Activated CD8-positive, alpha-beta memory T cell treated with anti-CD3 and anti-CD28 coated beads, Interleukin-2, amount 10 ng/mL, durations not matched to agents 7 days and 5 days (primary cell): ENCODE measurements at regions not wholly inside any gene's neighbourhood (a gene's known extent, or its start where the extent isn't known, plus 50 kb on each side); places are given as distances from the start of the nearest gene placed in this dataset.
"Not testable (repeated sequence)": the region's sequence is repeated elsewhere in the genome, so short reads cannot be mapped to it uniquely, and the experiment has no call there.

Experiments
- ATAC-seq: fragments of 150-1000 bp; cut with Tn5 transposase; one replicate; pipeline ENCODE4 v1.10.0; 2021; ENCODE audit warnings: moderate library complexity
- CTCF ChIA-PET: fragments of 350-600 bp; sonication (Branson Sonifier 250); formaldehyde crosslinking; loops from one replicate; lab custom pipeline; 2021; ENCODE audit warnings: antibody characterized with exemption; lab: Charles Lee
- DNase-seq: peaks from one replicate; pipeline ENCODE4 v3.0.0-alpha.2; 2020
- H3K27ac Mint-ChIP-seq: one replicate; pipeline ENCODE4 v1.8.0; 2021; ENCODE audit warnings: mild to moderate bottlenecking, mixed read lengths
- H3K27me3 Mint-ChIP-seq: one replicate; pipeline ENCODE4 v1.8.0; 2021; ENCODE audit warnings: mixed read lengths
- H3K36me3 Mint-ChIP-seq: one replicate; pipeline ENCODE4 v1.8.0; 2021; ENCODE audit warnings: mild to moderate bottlenecking, mixed read lengths
- H3K4me1 Mint-ChIP-seq: one replicate; pipeline ENCODE4 v1.8.0; 2021; ENCODE audit warnings: mixed read lengths
- H3K4me3 Mint-ChIP-seq: one replicate; pipeline ENCODE4 v1.8.0; 2021; ENCODE audit warnings: mild to moderate bottlenecking, moderate library complexity, mixed read lengths
- H3K9me3 Mint-ChIP-seq: one replicate; pipeline ENCODE4 v1.8.0; 2022; ENCODE audit warnings: low read depth, mixed read lengths

- H3K9me3 Mint-ChIP-seq, result peaks cover 9% of the 10 kb centered on the region
- CTCF ChIA-PET, result no interaction called here
- no peaks in the 10 kb centered on the region for H3K4me1 Mint-ChIP-seq
Observed at GRCh38 chr7:46772776-46773175, 809.1 kb downstream of the TNS3 start.

GRCh38 chr7:46767071-46767470, 814.8 kb downstream of the TNS3 start:
- H3K36me3 Mint-ChIP-seq, result no peaks in the 10 kb centered on the region
- ATAC-seq (no peak), DNase-seq (no peak)
- H3K4me3 Mint-ChIP-seq, result no peak overlapping the region
- H3K27ac Mint-ChIP-seq, result no peak overlapping the region
- H3K27me3 Mint-ChIP-seq, result no peaks in the 10 kb centered on the region
- H3K9me3 Mint-ChIP-seq, result peaks cover 12% of the 10 kb centered on the region
- H3K4me1 Mint-ChIP-seq, result no peaks in the 10 kb centered on the region
- CTCF ChIA-PET, result no interaction called here

More at GRCh38 chr7:46772776-46773175, 809.1 kb downstream of the TNS3 start:
- Mint-ChIP-seq H3K4me3 (no peak overlapping the region), H3K27ac (no peak overlapping the region), H3K27me3 (no peaks in the 10 kb centered on the region), H3K36me3 (no peaks in the 10 kb centered on the region)
- DNase-seq, result no peak
- no peak for ATAC-seq

- CTCF ChIA-PET, result no interaction called here
- no peak overlapping the region for H3K4me3 Mint-ChIP-seq
- no peak for ATAC-seq
Observed at GRCh38 chr7:46764100-46764936, 817.6 kb downstream of the TNS3 start.

GRCh38 chr7:46763344-46763743, 818.6 kb downstream of the TNS3 start:
- CTCF ChIA-PET, result no interaction called here

More at GRCh38 chr7:46764100-46764936, 817.6 kb downstream of the TNS3 start:
- H3K27me3 Mint-ChIP-seq, result no peaks in the 10 kb centered on the region
- no peak for DNase-seq
- H3K36me3 Mint-ChIP-seq, result no peaks in the 10 kb centered on the region
- no peaks in the 10 kb centered on the region for H3K4me1 Mint-ChIP-seq
- peaks cover 12% of the 10 kb centered on the region for H3K9me3 Mint-ChIP-seq
- no peak overlapping the region for H3K27ac Mint-ChIP-seq

GRCh38 chr7:46759711-46760480, 822.0 kb downstream of the TNS3 start:
- CTCF ChIA-PET, result no interaction called here

More at GRCh38 chr7:46763344-46763743, 818.6 kb downstream of the TNS3 start:
- Mint-ChIP-seq H3K4me3 (no peak overlapping the region), H3K27ac (no peak overlapping the region), H3K36me3 (no peaks in the 10 kb centered on the region), H3K4me1 (no peaks in the 10 kb centered on the region), H3K27me3 (no peaks in the 10 kb centered on the region), H3K9me3 (peaks cover 4% of the 10 kb centered on the region)
- ATAC-seq (no peak), DNase-seq (no peak)

DNA sequence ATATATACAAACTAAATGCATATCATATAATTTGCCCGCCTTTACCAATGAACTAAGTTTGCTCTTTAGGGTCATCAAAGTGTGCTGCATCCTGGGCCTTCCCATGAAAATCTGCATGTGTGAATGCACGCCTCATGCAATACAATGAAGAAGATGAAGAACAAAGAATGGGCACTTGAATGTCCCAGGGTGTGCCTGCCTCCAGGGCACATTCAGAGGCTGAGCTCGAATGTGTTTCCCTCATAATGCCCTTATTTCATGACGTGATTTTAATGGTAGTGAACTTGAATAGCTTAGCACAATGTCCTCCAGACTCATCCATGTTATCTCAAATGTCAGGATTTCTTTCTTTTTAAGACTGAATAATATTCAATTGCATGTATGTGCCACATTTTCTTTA, 824.9 kb downstream of the TNS3 start:
- Mint-ChIP-seq H3K4me1 (no peaks in the 10 kb centered on the region), H3K27me3 (no peaks in the 10 kb centered on the region), H3K27ac (no peak overlapping the region), H3K36me3 (no peaks in the 10 kb centered on the region), H3K4me3 (no peak overlapping the region), H3K9me3 (peaks cover 5% of the 10 kb centered on the region)
- DNase-seq, result no peak
- no peak for ATAC-seq
- CTCF ChIA-PET, result no interaction called here

More at GRCh38 chr7:46759711-46760480, 822.0 kb downstream of the TNS3 start:
- no peaks in the 10 kb centered on the region for H3K36me3 Mint-ChIP-seq
- H3K4me3 Mint-ChIP-seq, result no peak overlapping the region
- ATAC-seq (no peak), DNase-seq (no peak)
- H3K4me1 Mint-ChIP-seq, result no peaks in the 10 kb centered on the region
- H3K27me3 Mint-ChIP-seq, result no peaks in the 10 kb centered on the region
- H3K27ac Mint-ChIP-seq, result no peak overlapping the region
- peaks cover 5% of the 10 kb centered on the region for H3K9me3 Mint-ChIP-seq

DNA sequence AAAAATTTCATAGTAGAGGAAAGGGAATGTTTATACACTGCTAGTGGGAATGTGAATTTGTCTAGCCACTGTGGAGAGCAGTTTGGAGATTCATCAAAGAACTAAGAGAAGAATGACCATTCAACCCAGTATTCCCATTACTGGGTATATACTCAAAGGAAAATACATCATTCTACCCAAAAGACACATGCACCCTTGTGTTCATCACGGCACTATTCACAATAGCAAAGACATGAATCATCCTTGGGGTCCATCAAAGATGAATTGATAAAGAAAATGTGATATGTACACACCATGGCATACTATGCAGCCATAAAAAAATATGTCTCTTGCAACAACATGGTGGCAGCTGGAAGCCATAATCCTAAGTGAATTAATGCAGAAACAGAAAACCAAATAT, 825.7 kb downstream of the TNS3 start:
- ATAC-seq (no peak), DNase-seq (no peak)
- no peaks in the 10 kb centered on the region for H3K4me1 Mint-ChIP-seq
- no peaks in the 10 kb centered on the region for H3K27me3 Mint-ChIP-seq
- H3K36me3 Mint-ChIP-seq, result no peaks in the 10 kb centered on the region
- H3K4me3 Mint-ChIP-seq, result no peak overlapping the region
- CTCF ChIA-PET, result no interaction called here
- H3K9me3 Mint-ChIP-seq, result peaks cover 8% of the 10 kb centered on the region
- H3K27ac Mint-ChIP-seq, result no peak overlapping the region

DNA sequence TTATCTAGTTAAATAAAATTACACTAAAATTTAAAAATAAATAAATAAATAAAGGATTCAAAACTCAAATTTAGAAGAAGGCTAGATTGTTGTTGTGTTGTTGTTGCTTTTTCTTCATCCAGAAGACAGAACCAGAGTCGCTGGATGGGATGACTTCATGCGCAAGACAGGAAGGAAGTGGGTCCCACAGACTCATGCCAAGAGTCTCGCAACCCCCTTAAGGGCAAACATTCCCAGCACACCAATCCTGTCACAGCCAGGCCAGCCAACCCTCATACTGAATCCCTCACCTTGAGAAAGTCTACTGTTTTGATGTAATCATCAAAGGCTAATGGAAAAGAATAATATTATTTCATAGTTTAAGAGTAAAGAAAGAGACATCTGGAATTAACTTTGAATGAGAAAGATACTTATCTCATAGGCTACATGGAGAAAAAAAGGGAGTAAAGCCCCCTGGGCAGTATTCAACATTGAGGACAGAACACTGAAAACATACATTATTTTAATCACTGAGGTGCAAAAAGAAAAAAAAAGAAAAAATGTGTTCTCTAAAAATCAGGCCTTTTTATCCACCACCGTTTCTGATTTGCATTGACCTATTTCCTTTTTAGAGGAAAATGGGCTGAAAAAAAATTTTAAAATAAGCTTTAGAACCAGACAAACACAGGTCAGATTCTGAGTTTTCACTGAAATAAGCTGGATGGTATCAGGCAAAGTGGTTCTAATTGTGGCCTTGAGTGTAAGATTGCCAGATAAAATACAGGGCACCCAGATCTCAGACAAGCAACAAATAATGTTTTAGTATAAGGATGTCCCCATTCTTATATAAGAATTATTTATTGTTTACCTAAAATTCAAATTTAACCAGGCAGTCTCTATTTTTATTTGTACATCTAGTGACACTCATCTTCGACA, 826.5 kb downstream of the TNS3 start:
- no peak overlapping the region for H3K4me3 Mint-ChIP-seq
- DNase-seq (no peak), ATAC-seq (no peak)
- no peaks in the 10 kb centered on the region for H3K36me3 Mint-ChIP-seq
- H3K27ac Mint-ChIP-seq, result no peak overlapping the region
- H3K9me3 Mint-ChIP-seq, result peaks cover 10% of the 10 kb centered on the region
- CTCF ChIA-PET, result no interaction called here
- H3K27me3 Mint-ChIP-seq, result no peaks in the 10 kb centered on the region
- no peaks in the 10 kb centered on the region for H3K4me1 Mint-ChIP-seq

- CTCF ChIA-PET, result no interaction called here
- ATAC-seq (no peak), DNase-seq (no peak)
- Mint-ChIP-seq H3K27ac (no peak overlapping the region), H3K9me3 (peaks cover 10% of the 10 kb centered on the region), H3K4me3 (no peak overlapping the region), H3K4me1 (no peaks in the 10 kb centered on the region), H3K36me3 (no peaks in the 10 kb centered on the region), H3K27me3 (no peaks in the 10 kb centered on the region)
Observed at GRCh38 chr7:46754140-46754720, 827.7 kb downstream of the TNS3 start.

GRCh38 chr7:46753662-46754061, 828.2 kb downstream of the TNS3 start:
- CTCF ChIA-PET, result no interaction called here
- no peak overlapping the region for H3K4me3 Mint-ChIP-seq
- no peaks in the 10 kb centered on the region for H3K36me3 Mint-ChIP-seq
- ATAC-seq (no peak), DNase-seq (no peak)
- H3K27ac Mint-ChIP-seq, result no peak overlapping the region
- no peaks in the 10 kb centered on the region for H3K4me1 Mint-ChIP-seq
- peaks cover 13% of the 10 kb centered on the region for H3K9me3 Mint-ChIP-seq
- H3K27me3 Mint-ChIP-seq, result no peaks in the 10 kb centered on the region

DNA sequence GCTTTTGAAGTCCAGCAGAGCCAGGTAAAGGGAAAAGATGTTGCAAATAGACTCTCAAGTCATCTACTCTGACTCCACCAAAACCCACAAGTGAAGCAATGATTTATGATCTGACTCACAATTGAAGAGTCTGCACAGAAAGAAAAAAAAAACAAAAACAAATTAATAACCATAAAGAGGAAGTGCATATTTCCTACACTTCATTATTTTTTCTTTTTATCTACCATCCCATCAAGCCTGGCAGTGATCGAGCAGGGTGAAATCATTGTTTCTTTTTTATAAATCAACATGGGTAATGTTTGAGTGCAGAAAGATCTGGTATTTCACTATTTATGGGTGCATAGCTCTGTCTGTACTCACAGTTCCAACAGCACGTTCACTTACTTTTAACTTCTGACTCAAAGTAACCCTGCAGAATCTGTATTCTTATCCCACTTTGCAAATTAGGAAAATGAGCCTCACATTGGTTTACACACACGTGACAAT, 829.0 kb downstream of the TNS3 start:
- CTCF ChIA-PET, result no interaction called here
- Mint-ChIP-seq H3K36me3 (no peaks in the 10 kb centered on the region), H3K9me3 (peaks cover 14% of the 10 kb centered on the region), H3K27me3 (no peaks in the 10 kb centered on the region), H3K4me3 (no peak overlapping the region), H3K27ac (no peak overlapping the region), H3K4me1 (no peaks in the 10 kb centered on the region)
- ATAC-seq (no peak), DNase-seq (no peak)

GRCh38 chr7:46751927-46752723, 829.8 kb downstream of the TNS3 start:
- DNase-seq, H3K27me3 Mint-ChIP-seq, H3K4me1 Mint-ChIP-seq, H3K27ac Mint-ChIP-seq, H3K4me3 Mint-ChIP-seq, ATAC-seq, H3K36me3 Mint-ChIP-seq: not testable (repeated sequence)
- H3K9me3 Mint-ChIP-seq, result peaks cover 11% of the 10 kb centered on the region
- CTCF ChIA-PET, result interaction anchor here (0.5 kb wide), 1 partner anchor 582 kb away, joined by 3 read pairs; no protein-coding TSS in a partner anchor
